H1 (cell line): ENCODE measurements at regions not wholly inside any gene's neighbourhood (a gene's known extent, or its start where the extent isn't known, plus 50 kb on each side); places are given as distances from the start of the nearest gene placed in this dataset.

Experiments used
- GABPA ChIP-seq: IDR thresholded peaks from 2 replicates; pipeline ENCODE4 v1.6.1; 2011; ENCODE audit warnings: mild to moderate bottlenecking, low read length, moderate library complexity, borderline replicate concordance; ENCODE audit not compliant: insufficient read depth
- HDAC2 ChIP-seq, 2 experiments: fragments of 300-600 bp in 1 of 2; sonication (generic) in 1 of 2; IDR thresholded peaks; 2 replicates each; pipeline ENCODE4 v1.6.1; 2011 to 2012; ENCODE audit warnings: low read depth in 2 of 2, low read length in 2 of 2, mild to moderate bottlenecking in 2 of 2, moderate library complexity in 2 of 2, borderline replicate concordance in 1 of 2, inconsistent platforms in 1 of 2
- NANOG ChIP-seq: IDR thresholded peaks from 2 replicates; pipeline ENCODE4 v1.6.1; 2011; ENCODE audit warnings: low read length, low read depth, mild to moderate bottlenecking, inconsistent platforms; ENCODE audit not compliant: insufficient read depth, poor library complexity, severe bottlenecking
- PHF8 ChIP-seq: fragments of 200-600 bp; sonication (generic); conservative IDR thresholded peaks from 2 replicates; pipeline ENCODE4 v1.7.1; 2012; ENCODE audit warnings: low read depth, mild to moderate bottlenecking, inconsistent platforms, low read length, moderate library complexity

GRCh38 chr21:35473496-35473895, 424.4 kb upstream of the RUNX1 start (continued):
- TF ChIP-seq GABPA (no peak), PHF8 (no peak), HDAC2 (IDR thresholded peaks at IDR 0.05; ENCODE audit: borderline replicate concordance in 1 of 2, low read depth in 2 of 2, low read length in 2 of 2) (no peak), NANOG (no peak)
